ENCODE measurements at regions not wholly inside any gene's neighbourhood (a gene's known extent, or its start where the extent isn't known, plus 50 kb on each side); places are given as distances from the start of the nearest gene placed in this dataset.

GRCh38 chr7:39816462-39817060 is 133.5 kb upstream of the CDK13 start:
- peaks cover 3% of the 10 kb centered on the region; the same call in 1 of the 2 replicates for H3K27me3 Mint-ChIP-seq (ENCODE audit: low read depth)
- 0 out of 2 replicates have a peak, but pooled peaks cover 3% of the 10 kb centered on the region for H3K4me1 Mint-ChIP-seq
- TF ChIP-seq ATF1 (CRISPR knock-in tag; IDR thresholded peaks at IDR 0.05) (no peak), MAX (CRISPR knock-in tag; IDR thresholded peaks at IDR 0.05) (no peak), TEAD4 (CRISPR knock-in tag; IDR thresholded peaks at IDR 0.05) (no peak), TEAD1 (CRISPR knock-in tag; IDR thresholded peaks at IDR 0.05) (no peak), ZNF671 (CRISPR knock-in tag; IDR thresholded peaks at IDR 0.05) (no peak), PRRX2 (CRISPR knock-in tag; IDR thresholded peaks at IDR 0.05) (no peak), ZNF232 (CRISPR knock-in tag; IDR thresholded peaks at IDR 0.05) (no peak), ZNF219 (CRISPR knock-in tag; IDR thresholded peaks at IDR 0.05; ENCODE audit: borderline replicate concordance) (no peak), NR3C1 (CRISPR knock-in tag; conservative IDR thresholded peaks at IDR 0.05; ENCODE audit: low read depth) (no peak), ZNF138 (CRISPR knock-in tag; conservative IDR thresholded peaks at IDR 0.05) (no peak), SMAD4 (CRISPR knock-in tag; IDR thresholded peaks at IDR 0.05) (no peak), ZBTB21 (CRISPR knock-in tag; IDR thresholded peaks at IDR 0.05; ENCODE audit: borderline replicate concordance) (no peak), GTF2I (CRISPR knock-in tag; conservative IDR thresholded peaks at IDR 0.05) (no peak), FOXK1 (CRISPR knock-in tag; IDR thresholded peaks at IDR 0.05) (no peak), TCF7 (CRISPR knock-in tag; IDR thresholded peaks at IDR 0.05; ENCODE audit: low read depth) (no peak), NFATC4 (CRISPR knock-in tag; IDR thresholded peaks at IDR 0.05) (no peak), ESRRA (CRISPR knock-in tag; IDR thresholded peaks at IDR 0.05; ENCODE audit: borderline replicate concordance) (no peak)
- TF ChIP-seq, protein P1, sequence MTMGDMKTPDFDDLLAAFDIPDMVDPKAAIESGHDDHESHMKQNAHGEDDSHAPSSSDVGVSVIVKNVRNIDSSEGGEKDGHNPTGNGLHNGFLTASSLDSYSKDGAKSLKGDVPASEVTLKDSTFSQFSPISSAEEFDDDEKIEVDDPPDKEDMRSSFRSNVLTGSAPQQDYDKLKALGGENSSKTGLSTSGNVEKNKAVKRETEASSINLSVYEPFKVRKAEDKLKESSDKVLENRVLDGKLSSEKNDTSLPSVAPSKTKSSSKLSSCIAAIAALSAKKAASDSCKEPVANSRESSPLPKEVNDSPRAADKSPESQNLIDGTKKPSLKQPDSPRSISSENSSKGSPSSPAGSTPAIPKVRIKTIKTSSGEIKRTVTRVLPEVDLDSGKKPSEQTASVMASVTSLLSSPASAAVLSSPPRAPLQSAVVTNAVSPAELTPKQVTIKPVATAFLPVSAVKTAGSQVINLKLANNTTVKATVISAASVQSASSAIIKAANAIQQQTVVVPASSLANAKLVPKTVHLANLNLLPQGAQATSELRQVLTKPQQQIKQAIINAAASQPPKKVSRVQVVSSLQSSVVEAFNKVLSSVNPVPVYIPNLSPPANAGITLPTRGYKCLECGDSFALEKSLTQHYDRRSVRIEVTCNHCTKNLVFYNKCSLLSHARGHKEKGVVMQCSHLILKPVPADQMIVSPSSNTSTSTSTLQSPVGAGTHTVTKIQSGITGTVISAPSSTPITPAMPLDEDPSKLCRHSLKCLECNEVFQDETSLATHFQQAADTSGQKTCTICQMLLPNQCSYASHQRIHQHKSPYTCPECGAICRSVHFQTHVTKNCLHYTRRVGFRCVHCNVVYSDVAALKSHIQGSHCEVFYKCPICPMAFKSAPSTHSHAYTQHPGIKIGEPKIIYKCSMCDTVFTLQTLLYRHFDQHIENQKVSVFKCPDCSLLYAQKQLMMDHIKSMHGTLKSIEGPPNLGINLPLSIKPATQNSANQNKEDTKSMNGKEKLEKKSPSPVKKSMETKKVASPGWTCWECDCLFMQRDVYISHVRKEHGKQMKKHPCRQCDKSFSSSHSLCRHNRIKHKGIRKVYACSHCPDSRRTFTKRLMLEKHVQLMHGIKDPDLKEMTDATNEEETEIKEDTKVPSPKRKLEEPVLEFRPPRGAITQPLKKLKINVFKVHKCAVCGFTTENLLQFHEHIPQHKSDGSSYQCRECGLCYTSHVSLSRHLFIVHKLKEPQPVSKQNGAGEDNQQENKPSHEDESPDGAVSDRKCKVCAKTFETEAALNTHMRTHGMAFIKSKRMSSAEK (CRISPR knock-in tag; IDR thresholded peaks at IDR 0.05; ENCODE audit: borderline replicate concordance): no peak
- TF ChIP-seq, protein P2, sequence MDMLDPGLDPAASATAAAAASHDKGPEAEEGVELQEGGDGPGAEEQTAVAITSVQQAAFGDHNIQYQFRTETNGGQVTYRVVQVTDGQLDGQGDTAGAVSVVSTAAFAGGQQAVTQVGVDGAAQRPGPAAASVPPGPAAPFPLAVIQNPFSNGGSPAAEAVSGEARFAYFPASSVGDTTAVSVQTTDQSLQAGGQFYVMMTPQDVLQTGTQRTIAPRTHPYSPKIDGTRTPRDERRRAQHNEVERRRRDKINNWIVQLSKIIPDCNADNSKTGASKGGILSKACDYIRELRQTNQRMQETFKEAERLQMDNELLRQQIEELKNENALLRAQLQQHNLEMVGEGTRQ (CRISPR knock-in tag; IDR thresholded peaks at IDR 0.05): no peak
- TF ChIP-seq, protein P3, sequence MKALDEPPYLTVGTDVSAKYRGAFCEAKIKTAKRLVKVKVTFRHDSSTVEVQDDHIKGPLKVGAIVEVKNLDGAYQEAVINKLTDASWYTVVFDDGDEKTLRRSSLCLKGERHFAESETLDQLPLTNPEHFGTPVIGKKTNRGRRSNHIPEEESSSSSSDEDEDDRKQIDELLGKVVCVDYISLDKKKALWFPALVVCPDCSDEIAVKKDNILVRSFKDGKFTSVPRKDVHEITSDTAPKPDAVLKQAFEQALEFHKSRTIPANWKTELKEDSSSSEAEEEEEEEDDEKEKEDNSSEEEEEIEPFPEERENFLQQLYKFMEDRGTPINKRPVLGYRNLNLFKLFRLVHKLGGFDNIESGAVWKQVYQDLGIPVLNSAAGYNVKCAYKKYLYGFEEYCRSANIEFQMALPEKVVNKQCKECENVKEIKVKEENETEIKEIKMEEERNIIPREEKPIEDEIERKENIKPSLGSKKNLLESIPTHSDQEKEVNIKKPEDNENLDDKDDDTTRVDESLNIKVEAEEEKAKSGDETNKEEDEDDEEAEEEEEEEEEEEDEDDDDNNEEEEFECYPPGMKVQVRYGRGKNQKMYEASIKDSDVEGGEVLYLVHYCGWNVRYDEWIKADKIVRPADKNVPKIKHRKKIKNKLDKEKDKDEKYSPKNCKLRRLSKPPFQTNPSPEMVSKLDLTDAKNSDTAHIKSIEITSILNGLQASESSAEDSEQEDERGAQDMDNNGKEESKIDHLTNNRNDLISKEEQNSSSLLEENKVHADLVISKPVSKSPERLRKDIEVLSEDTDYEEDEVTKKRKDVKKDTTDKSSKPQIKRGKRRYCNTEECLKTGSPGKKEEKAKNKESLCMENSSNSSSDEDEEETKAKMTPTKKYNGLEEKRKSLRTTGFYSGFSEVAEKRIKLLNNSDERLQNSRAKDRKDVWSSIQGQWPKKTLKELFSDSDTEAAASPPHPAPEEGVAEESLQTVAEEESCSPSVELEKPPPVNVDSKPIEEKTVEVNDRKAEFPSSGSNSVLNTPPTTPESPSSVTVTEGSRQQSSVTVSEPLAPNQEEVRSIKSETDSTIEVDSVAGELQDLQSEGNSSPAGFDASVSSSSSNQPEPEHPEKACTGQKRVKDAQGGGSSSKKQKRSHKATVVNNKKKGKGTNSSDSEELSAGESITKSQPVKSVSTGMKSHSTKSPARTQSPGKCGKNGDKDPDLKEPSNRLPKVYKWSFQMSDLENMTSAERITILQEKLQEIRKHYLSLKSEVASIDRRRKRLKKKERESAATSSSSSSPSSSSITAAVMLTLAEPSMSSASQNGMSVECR (CRISPR knock-in tag; IDR thresholded peaks at IDR 0.05; ENCODE audit: borderline replicate concordance): no peak
- H3K9me3 Mint-ChIP-seq: no peaks in the 10 kb centered on the region
- DNase-seq (ENCODE audit: low spot score): no peak
- ATAC-seq: no peak
- POLR2A ChIA-PET: no interaction called here
- H3K4me3 Mint-ChIP-seq: no peak overlapping the region
- H3K27ac Mint-ChIP-seq: no peak overlapping the region
- CTCF ChIA-PET: no interaction called here
- no peaks in the 10 kb centered on the region for H3K36me3 Mint-ChIP-seq

Data from WTC11 (cell line).